ENCODE measurements at regions not wholly inside any gene's neighbourhood (a gene's known extent, or its start where the extent isn't known, plus 50 kb on each side); places are given as distances from the start of the nearest gene placed in this dataset.

DNA sequence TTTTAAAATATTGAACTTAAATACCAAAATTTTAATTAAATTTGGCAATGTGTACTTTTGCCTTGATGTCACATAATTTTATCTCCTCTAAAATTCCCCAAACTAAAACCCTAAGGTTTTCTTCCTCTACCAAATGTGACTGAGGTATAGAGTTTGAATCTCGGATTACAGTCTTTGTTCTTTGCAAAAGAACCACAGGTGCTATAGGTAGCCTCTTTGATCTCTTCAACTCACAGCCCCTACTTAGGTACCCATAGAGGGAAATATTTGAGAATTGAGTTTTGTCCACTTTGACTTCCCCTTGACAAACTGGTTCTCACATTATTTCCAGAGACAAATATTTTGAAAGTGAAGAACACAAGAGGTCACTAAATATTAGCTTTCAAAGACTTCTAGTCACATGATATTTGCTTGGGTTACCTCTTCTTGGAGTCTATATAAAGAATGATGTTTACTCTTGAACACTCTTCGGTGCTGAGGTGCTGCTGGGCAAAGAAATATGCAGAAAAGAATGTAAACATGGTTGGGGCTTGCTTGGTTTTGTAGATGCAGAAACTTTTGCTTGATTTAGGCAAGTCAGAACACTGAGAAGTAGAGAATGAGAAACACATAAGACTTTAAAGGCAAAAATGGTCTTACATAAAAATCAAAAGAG lies 120.8 kb upstream of the MCTP2 start:
- H3K4me1 ChIP-seq (ENCODE audit: low read depth), result no peaks in the 10 kb centered on the region
- H3K9me3 ChIP-seq, result no peaks in the 10 kb centered on the region
- no peak for ATAC-seq
- no peaks in the 10 kb centered on the region for H3K36me3 ChIP-seq (ENCODE audit: low read depth)
- intact Hi-C loops (cut with DNase I, micrococcal nuclease), result no loop called here
- TF ChIP-seq CTCF (IDR thresholded peaks at IDR 0.05), result no peak
- DNase-seq, result no peak
- no peak overlapping the region for H3K4me3 ChIP-seq

DNA sequence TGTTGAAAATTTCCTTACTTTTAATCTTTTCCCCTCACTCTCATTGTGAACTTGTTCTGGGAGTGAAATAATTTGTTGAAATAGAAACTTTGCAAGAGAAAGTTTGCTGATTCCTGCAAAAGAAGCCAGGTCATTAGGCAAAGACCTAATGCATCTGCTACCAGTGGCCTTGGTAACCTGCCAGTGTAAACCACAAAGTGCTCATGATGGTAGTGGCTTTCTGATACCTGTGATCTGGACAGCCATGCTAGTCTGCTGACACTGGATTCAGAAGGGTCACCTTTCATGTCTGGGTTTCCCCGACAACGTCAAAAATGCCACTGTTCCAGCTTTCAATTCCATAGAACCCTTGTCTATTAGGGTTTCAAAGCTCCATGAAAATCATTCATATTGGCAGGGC lies 123.7 kb upstream of the MCTP2 start:
- H3K4me3 ChIP-seq, result no peak overlapping the region
- DNase-seq, result no peak
- no peak for TF ChIP-seq CTCF (IDR thresholded peaks at IDR 0.05)
- H3K36me3 ChIP-seq (ENCODE audit: low read depth), result no peaks in the 10 kb centered on the region
- no peak for ATAC-seq
- intact Hi-C loops (cut with DNase I, micrococcal nuclease), result no loop called here
- no peaks in the 10 kb centered on the region for H3K9me3 ChIP-seq
- no peaks in the 10 kb centered on the region for H3K4me1 ChIP-seq (ENCODE audit: low read depth)

- no peaks in the 10 kb centered on the region for H3K9me3 ChIP-seq
- no peak overlapping the region for H3K4me3 ChIP-seq
- ATAC-seq (no peak), DNase-seq (no peak)
- H3K36me3 ChIP-seq (ENCODE audit: low read depth), result no peaks in the 10 kb centered on the region
- TF ChIP-seq CTCF (IDR thresholded peaks at IDR 0.05), result no peak
- H3K4me1 ChIP-seq (ENCODE audit: low read depth), result no peaks in the 10 kb centered on the region
- intact Hi-C loops (cut with DNase I, micrococcal nuclease), result no loop called here
These were observed 125.6 kb upstream of the MCTP2 start for GRCh38 chr15:94105760-94106159.

- no peak for TF ChIP-seq CTCF (IDR thresholded peaks at IDR 0.05)
- Histone ChIP-seq H3K9me3 (no peaks in the 10 kb centered on the region), H3K4me1 (ENCODE audit: low read depth) (no peaks in the 10 kb centered on the region), H3K36me3 (ENCODE audit: low read depth) (no peaks in the 10 kb centered on the region), H3K4me3 (no peak overlapping the region)
- no peak for ATAC-seq
- intact Hi-C loops (cut with DNase I, micrococcal nuclease), result no loop called here
- DNase-seq, result no peak
These were observed 130.5 kb upstream of the MCTP2 start for GRCh38 chr15:94100863-94101262.

GRCh38 chr15:94099574-94099960 lies 131.8 kb upstream of the MCTP2 start:
- Histone ChIP-seq H3K36me3 (ENCODE audit: low read depth) (no peaks in the 10 kb centered on the region), H3K4me3 (no peak overlapping the region), H3K4me1 (ENCODE audit: low read depth) (no peaks in the 10 kb centered on the region), H3K9me3 (no peaks in the 10 kb centered on the region)
- no peak for ATAC-seq
- intact Hi-C loops (cut with DNase I, micrococcal nuclease), result no loop called here
- no peak for TF ChIP-seq CTCF (IDR thresholded peaks at IDR 0.05)
- DNase-seq, result no peak

Measured in mucosa of descending colon (tissue), 3 donors.